SK-N-SH treated with all-trans-retinoic acid at 6 μM for 48 hours (cell line): ENCODE measurements at regions not wholly inside any gene's neighbourhood (a gene's known extent, or its start where the extent isn't known, plus 50 kb on each side); places are given as distances from the start of the nearest gene placed in this dataset.

ENCODE experiments used
- ARNTL ChIP-seq: fragments of 450-650 bp; formaldehyde crosslinking; IDR thresholded peaks from 2 replicates; pipeline ENCODE4 v1.5.0; 2020; ENCODE audit warnings: low read depth, mild to moderate bottlenecking, moderate library complexity, borderline replicate concordance
- BACH2 ChIP-seq: fragments of 250-450 bp; sonication (Bioruptor Pico); IDR thresholded peaks from 2 replicates; pipeline ENCODE4 v1.9.0; 2021; ENCODE audit warnings: mild to moderate bottlenecking, borderline replicate concordance
- CSRNP3 ChIP-seq: fragments of 250-450 bp; sonication (Bioruptor Pico); IDR thresholded peaks from 2 replicates; pipeline ENCODE4 v1.5.1; 2021; ENCODE audit warnings: mild to moderate bottlenecking, moderate library complexity
- OSR1 ChIP-seq: fragments of 250-450 bp; sonication (Bioruptor Pico); IDR thresholded peaks from 2 replicates; pipeline ENCODE4 v1.8.0; 2022; ENCODE audit warnings: moderate library complexity, mild to moderate bottlenecking, inconsistent platforms
- POU6F1 ChIP-seq: fragments of 250-450 bp; sonication (Bioruptor Pico); IDR thresholded peaks from 2 replicates; pipeline ENCODE4 v1.8.0; 2021; ENCODE audit warnings: low read depth, mild to moderate bottlenecking, moderate library complexity, borderline replicate concordance
- RARB ChIP-seq: fragments of 250-450 bp; sonication (Bioruptor Pico); IDR thresholded peaks from 2 replicates; pipeline ENCODE4 v1.8.0; 2021; ENCODE audit warnings: mild to moderate bottlenecking, moderate library complexity
- SNAI2 ChIP-seq: fragments of 250-450 bp; sonication (Bioruptor Pico); IDR thresholded peaks from 2 replicates; pipeline ENCODE4 v1.5.0; 2020; ENCODE audit warnings: mild to moderate bottlenecking, moderate library complexity
- TOX ChIP-seq: fragments of 250-450 bp; sonication (Bioruptor Pico); IDR thresholded peaks from 2 replicates; pipeline ENCODE4 v1.8.0; 2021; ENCODE audit warnings: mild to moderate bottlenecking, moderate library complexity, borderline replicate concordance
- TSHZ2 ChIP-seq: fragments of 250-450 bp; sonication (Bioruptor Pico); IDR thresholded peaks from 2 replicates; pipeline ENCODE4 v1.5.0; 2020; ENCODE audit warnings: mild to moderate bottlenecking, moderate library complexity
- ZC3H10 ChIP-seq: fragments of 250-450 bp; sonication (Bioruptor Pico); IDR thresholded peaks from 2 replicates; pipeline ENCODE4 v1.5.1; 2021; ENCODE audit warnings: mild to moderate bottlenecking, moderate library complexity
- ZFP3 ChIP-seq: fragments of 250-450 bp; sonication (Bioruptor Pico); IDR thresholded peaks from 2 replicates; pipeline ENCODE4 v1.5.0; 2020; ENCODE audit warnings: mild to moderate bottlenecking, moderate library complexity
- ZFP30 ChIP-seq: fragments of 450-650 bp; formaldehyde crosslinking; IDR thresholded peaks from 2 replicates; pipeline ENCODE4 v1.5.0; 2022; ENCODE audit warnings: mild to moderate bottlenecking, moderate library complexity
- ZNF565 ChIP-seq: fragments of 450-650 bp; formaldehyde crosslinking; conservative IDR thresholded peaks from 2 replicates; pipeline ENCODE4 v1.5.0; 2020; ENCODE audit warnings: low read depth, mild to moderate bottlenecking, moderate library complexity

GRCh38 chr12:124454735-124455134, 112.7 kb downstream of the NCOR2 start:
- no peak for TF ChIP-seq CSRNP3 (CRISPR knock-in tag)
- no peak for TF ChIP-seq ZNF565 (CRISPR knock-in tag)
- TF ChIP-seq ZC3H10 (CRISPR knock-in tag), result no peak
- TF ChIP-seq ZFP30 (CRISPR knock-in tag), result no peak
- no peak for TF ChIP-seq RARB
- TF ChIP-seq ARNTL (CRISPR knock-in tag), result no peak
- TF ChIP-seq SNAI2, result no peak
- TF ChIP-seq TSHZ2, result no peak
- no peak for TF ChIP-seq BACH2 (CRISPR knock-in tag)
- no peak for TF ChIP-seq TOX (CRISPR knock-in tag)
- TF ChIP-seq OSR1, result no peak
- TF ChIP-seq POU6F1 (CRISPR knock-in tag), result no peak
- no peak for TF ChIP-seq ZFP3 (CRISPR knock-in tag)
